D721Med (cell line): ENCODE measurements at regions not wholly inside any gene's neighbourhood (a gene's known extent, or its start where the extent isn't known, plus 50 kb on each side); places are given as distances from the start of the nearest gene placed in this dataset.
A peak's percentile ranks its signal among the peaks of the same experiment; 100 is the strongest.
"Not testable (repeated sequence)": the region's sequence is repeated elsewhere in the genome, so short reads cannot be mapped to it uniquely, and the experiment has no call there.

Experiments
- DNase-seq: peaks from one replicate; pipeline ENCODE4 v3.0.0; 2011; ENCODE audit warnings: low spot score; ENCODE audit not compliant: insufficient read length
- FAIRE-seq: peaks from 2 replicates; lab custom pipeline; 2011; peaks lifted over from hg19 to GRCh38; lab: Jason Lieb, UNC
- TF ChIP-seq, protein P1 (sequence below): IDR thresholded peaks from 2 replicates; pipeline ENCODE4 v1.5.1; 2012; ENCODE audit warnings: mild to moderate bottlenecking, control low read depth; ENCODE audit not compliant: insufficient read depth; ENCODE audit errors: missing control alignments

DNA sequence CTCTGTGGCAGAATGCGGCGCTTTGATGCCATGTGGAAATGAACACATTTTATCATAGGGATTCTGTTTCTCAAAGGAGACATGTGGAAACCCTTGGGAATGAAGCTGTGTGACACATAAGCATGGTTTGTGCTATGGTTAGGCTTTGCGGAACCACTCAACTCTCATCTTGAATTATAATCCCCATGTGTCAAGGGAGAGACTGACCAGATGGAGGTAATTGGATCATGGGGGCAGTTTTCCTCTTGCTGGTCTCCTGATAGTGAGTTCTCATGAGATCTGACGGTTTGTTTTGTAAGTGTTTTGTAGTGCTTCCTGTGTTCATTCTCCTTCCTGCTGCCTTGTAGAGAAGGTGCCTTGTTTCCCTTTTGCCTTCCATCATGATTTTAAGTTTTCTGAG, 1109.2 kb upstream of the ALCAM start:
- DNase-seq (no peak), FAIRE-seq (no peak)
- TF ChIP-seq, protein P1, sequence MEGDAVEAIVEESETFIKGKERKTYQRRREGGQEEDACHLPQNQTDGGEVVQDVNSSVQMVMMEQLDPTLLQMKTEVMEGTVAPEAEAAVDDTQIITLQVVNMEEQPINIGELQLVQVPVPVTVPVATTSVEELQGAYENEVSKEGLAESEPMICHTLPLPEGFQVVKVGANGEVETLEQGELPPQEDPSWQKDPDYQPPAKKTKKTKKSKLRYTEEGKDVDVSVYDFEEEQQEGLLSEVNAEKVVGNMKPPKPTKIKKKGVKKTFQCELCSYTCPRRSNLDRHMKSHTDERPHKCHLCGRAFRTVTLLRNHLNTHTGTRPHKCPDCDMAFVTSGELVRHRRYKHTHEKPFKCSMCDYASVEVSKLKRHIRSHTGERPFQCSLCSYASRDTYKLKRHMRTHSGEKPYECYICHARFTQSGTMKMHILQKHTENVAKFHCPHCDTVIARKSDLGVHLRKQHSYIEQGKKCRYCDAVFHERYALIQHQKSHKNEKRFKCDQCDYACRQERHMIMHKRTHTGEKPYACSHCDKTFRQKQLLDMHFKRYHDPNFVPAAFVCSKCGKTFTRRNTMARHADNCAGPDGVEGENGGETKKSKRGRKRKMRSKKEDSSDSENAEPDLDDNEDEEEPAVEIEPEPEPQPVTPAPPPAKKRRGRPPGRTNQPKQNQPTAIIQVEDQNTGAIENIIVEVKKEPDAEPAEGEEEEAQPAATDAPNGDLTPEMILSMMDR = no peak

DNA sequence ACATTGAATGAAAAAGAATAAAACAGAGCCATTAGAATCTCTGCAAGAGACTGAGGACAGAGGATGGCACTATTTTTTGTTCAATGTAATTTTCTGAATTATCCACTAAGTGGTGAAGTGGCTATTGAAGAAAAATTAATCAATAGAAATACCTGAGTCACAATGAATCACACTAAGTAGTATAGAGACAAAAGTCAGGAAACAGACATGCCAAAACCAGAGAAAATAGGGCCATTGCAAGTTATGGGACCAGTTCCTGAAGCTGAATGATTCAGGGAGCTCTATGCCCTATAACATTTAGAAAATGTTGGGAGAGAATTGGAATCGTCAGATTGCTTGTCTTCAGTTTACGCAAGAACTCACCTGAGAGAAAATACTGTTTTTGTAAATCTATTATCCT, 1103.2 kb upstream of the ALCAM start:
- DNase-seq (no peak), FAIRE-seq (no peak)
- TF ChIP-seq, protein P1 = no peak

DNA sequence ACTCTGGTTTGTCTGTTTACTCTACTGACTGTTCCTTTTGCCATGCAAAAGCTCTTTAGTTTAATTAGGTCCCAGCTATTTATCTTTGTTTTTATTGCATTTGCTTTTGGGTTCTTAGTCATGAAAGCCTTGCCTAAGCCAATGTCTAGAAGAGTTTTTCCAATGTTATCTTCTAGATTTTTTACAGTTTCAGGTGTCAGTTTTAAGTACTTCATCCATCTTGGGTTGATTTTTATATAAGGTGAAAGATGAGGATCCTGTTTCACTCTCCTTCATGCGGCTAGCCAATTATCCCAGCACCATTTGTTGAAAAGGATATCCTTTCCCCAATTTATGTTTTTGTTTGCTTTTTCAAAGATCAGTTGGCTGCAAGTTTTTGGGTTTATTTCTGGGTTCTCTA, 1100.5 kb upstream of the ALCAM start:
- FAIRE-seq = not testable (repeated sequence)

DNA sequence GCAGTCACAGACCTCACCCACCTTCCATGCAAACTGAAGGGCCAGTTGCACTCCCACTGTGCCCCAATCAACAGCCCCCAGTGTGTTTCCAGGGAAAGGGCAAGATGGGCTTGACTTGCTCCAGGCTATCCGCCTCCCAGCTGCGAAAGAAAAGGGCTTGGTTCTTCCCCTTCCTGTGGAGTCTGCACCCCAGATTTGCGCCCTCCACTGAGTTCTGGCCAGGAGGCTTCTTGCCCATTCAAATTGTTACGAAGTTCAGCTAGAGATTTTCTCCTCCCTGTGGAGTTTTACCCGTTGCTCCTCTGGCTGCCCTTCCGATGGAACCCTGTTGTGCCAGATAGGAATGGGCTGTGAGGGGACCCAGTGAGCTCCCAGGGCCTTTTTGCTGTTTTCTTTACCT, 1096.9 kb upstream of the ALCAM start:
- TF ChIP-seq, protein P1 = no peak
- DNase-seq = no peak
- no peak for FAIRE-seq

More for the DNA sequence above, 1100.5 kb upstream of the ALCAM start:
- DNase-seq = not testable (repeated sequence)

DNA sequence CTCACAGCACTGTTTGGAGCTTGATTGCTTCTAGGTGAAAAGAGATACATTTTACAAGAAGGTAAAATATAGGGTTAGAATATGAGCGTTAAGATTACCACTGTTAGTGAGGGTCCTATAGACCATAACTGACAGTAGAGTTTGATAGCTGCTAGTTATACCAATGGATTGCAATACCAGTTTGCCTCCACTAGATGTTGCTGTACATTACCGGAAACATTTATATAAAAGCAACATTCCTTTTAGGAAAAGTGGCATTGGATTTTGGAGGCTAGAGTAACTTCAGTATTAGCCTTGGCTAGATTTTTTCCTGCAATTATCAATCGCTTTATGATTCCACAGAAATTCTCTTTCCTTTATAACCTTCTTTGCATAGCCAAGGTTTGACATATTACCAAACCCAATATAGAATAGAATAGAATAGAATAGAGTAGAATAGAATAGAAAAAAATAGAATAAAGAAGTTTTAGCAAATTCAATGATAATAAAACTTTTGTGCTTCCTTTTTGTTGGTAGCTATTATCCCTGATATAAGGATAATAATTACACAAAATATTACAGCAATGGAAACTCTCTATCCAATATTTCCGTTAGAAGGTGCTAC, 1093.6 kb upstream of the ALCAM start:
- FAIRE-seq (no peak), DNase-seq (no peak)
- TF ChIP-seq, protein P1 = peak; percentile 85

DNA sequence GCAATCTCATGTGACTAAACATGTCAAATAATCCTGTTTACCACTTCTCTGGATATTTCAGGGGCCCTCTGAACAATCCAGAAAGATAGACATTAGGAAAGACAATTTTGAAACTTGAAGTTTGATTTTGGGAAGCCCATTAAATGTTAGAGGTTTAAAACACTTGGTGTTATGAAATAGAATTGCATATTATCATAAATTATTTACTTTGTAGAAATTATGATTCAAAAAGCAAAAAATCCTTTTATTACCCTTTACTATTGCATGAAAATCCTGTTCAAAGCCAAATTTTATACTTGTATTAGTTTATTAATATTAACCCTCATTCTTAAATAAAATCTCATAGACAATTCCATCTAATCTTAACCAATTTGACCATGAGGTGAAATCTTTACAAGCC, 1091.5 kb upstream of the ALCAM start:
- DNase-seq (no peak), FAIRE-seq (no peak)
- TF ChIP-seq, protein P1 = no peak

DNA sequence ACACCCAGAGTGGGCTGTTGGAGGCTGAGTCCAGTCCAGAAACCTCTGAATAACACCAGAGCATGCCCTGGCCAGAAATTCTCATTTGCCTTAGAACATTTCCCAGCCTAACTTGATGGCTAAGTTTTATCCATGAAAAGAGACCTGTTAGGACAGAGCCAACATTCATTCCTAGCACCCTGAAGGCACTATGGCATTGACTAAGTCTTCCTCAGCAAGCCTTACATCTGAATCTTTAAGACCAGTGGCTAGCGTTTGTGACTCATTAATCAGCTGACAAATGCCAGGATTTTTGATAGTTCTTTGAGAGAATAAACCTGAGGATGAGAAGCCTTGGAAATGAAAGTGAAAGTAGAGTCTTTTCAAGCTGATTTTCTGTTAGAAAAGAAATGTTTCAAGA, 1087.1 kb upstream of the ALCAM start:
- TF ChIP-seq, protein P1 = no peak
- no peak for FAIRE-seq
- DNase-seq = no peak

DNA sequence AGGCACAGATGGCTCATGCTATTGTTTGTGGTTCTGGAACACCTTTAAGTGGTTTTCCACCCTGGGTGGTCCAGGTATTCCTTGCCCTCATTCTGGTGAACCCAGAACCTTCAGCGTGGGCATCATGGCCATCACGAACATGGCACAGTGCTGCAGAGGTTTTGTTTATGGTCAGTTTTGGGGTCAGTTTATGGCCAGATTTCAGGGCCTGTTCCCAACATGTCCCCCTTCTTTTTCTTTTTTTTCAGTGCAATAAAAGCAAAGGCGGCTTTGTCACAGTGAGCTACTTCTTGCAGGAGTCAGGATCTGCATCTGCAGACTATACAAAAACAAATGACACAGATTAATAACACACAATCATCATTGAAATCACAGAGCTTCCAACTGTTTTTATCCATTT, 1085.0 kb upstream of the ALCAM start:
- DNase-seq = no peak

More for the DNA sequence above, 1085.0 kb upstream of the ALCAM start:
- FAIRE-seq = no peak
- TF ChIP-seq, protein P1 = no peak
